ENCODE measurements at regions not wholly inside any gene's neighbourhood (a gene's known extent, or its start where the extent isn't known, plus 50 kb on each side); places are given as distances from the start of the nearest gene placed in this dataset.
A peak's percentile ranks its signal among the peaks of the same experiment; 100 is the strongest.

DNA sequence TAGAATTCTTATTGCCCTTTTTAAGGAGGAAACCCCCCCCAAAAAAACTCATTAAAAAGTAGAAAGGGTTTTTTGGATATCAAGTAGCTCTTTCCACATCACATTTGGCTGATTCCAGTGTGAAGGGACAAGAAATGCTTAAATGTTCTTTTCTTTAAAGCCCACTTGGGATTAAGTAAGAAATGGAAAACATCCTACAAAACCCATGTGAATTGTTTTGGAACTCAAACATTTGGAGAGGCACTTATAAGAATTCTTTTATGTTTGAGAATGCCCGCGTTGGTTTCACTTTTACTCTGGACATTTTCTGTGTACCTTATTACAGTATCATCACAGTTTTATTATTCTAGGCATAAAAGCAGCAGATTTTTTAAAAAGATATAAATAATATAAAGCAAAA is 301.1 kb upstream of the ACTBL2 start:
- no peak for DNase-seq

GRCh38 chr5:57780961-57781325 is 298.3 kb upstream of the ACTBL2 start:
- DNase-seq, result no peak

DNA sequence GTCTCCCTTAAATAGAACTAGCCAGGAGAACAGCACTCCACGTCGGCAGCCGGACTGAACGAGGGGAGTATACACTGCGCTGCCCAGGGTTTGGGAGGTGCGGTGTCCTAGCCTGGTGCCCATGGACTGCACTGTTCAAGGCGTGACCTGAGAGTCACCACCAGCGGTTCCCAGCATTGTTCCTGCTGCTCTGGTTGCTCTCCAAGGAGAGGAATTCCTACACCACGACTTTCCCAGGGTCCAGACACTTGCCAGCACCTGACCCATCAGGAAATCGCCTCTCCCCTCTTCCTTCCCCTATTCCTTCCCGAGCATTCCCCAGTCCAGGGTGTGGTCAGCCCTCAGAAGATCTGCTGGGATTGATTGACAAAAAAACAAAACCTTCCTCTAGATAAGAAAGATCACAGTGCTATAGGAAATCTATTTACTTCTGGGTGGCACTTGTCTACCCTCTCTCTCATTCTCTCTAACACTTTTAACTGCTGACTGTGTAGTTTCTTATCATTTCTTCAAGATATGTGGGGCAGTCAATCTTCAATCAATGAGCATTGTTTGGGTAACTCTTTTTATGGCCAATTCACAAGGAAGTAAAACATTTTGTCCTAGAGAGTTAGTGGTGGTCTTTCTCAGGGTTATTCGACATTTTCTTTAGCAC is 297.8 kb upstream of the ACTBL2 start:
- DNase-seq, result no peak

DNA sequence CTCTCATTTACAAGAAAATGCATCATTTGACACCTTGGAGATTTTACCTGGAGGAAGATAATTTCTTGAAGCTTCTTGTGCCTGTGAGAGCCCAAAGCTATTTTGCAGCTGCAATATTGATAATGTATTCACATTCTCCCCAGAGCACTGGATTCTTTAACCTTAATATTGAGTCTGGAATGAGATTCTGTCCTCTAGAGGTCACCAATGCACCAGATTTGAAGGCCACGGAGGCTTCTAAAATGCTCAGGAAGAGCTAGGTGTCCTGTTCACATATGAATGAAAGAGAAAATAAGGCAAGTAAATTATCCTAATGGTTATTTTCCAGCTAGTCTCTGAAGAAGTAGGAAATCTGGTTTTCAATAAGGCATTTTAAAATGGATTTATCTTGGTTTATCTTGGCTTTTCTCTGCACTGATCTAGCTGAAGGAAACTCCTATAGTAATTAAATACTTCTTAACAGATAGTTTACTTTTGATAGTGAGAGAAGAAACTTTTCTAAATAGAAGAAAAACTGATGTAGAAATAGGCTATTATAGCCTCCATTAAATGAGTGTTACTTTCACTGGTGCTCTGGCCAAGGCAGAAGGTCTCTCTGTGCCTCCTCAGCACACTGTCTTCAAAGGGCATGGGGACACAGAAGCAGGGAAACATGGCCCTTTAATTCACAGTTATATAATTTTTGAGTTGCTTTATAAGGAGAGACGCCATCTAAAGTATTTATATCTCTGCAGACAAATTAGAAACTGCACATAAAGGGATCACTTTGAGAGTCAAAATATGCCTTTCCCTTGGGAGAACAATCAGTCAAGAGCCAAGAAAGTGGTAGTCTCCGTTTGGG is 297.0 kb upstream of the ACTBL2 start:
- DNase-seq, result peak; percentile 69

DNA sequence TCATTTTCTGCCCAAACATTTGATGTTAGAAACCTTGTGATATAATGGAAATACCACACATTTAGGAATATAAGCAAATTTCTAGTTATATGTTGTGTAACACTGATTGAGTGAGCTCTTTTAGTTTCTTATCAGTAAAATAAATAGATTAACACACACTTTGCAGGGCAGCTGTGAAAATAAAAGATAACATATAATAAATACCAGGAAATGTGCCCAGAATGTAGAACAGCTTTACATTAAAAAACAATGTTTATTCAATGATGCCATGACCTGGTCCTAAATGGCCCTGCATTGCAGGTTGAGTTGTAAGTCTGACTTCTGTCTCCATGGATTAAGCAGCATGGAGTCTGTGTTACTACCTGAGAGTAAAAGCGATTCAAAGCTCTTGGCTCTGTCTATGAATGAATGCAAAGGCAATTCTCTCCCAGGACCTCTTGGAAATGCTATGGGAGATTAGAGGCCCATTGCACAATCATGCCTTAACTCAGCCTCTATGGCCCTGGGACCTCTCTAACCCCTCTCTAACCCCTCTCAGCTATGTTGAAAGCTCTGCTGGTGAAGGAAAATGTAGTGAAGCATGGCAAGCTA is 296.0 kb upstream of the ACTBL2 start:
- DNase-seq, result no peak

GRCh38 chr5:57777174-57777581 is 294.6 kb upstream of the ACTBL2 start:
- no peak for DNase-seq

GRCh38 chr5:57776035-57776434 is 293.4 kb upstream of the ACTBL2 start:
- no peak for DNase-seq

GRCh38 chr5:57774439-57774838 is 291.8 kb upstream of the ACTBL2 start:
- no peak for DNase-seq

DNA sequence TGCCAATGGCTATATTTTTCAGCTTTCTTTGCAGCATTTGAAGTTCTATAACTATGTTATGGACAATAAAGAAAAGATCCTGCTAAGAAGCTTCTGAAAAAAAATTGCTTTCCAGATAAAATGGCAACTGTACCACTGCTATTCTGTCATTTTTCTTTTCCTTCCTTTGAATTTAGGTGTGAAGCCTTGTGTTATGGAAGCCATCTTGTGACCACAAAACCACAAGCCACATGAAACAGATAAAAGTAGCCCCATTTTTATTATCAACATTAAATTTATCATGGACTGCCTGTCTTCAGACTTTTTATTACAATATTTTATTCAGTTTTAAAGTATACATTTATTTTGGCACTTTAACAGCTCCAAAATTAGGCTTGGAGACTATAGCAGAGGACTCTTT is 289.9 kb upstream of the ACTBL2 start:
- no peak for DNase-seq

- DNase-seq, result no peak
Observed at GRCh38 chr5:57770039-57770438, 287.4 kb upstream of the ACTBL2 start.

DNA sequence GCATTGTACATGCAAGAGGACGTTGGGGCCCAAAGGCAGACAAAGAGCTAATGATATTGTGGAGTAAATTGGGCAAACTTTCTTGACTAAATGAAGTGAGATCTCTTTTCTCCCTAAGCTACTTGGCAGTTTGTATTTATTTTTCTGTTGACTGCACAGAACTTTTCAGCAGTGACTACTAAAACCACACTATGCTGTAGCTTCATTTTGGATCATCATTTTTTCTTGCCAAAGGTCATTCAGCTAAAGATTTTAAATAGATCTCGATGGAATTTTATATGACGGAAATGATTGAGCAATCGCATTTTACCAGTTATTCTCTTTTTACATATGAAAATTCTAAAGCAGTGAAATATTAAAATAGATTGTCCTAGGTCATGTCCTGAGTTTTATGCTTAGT is 286.1 kb upstream of the ACTBL2 start:
- no peak for DNase-seq

- DNase-seq, result no peak
Observed at GRCh38 chr5:57764479-57765089, 282.0 kb upstream of the ACTBL2 start.

DNA sequence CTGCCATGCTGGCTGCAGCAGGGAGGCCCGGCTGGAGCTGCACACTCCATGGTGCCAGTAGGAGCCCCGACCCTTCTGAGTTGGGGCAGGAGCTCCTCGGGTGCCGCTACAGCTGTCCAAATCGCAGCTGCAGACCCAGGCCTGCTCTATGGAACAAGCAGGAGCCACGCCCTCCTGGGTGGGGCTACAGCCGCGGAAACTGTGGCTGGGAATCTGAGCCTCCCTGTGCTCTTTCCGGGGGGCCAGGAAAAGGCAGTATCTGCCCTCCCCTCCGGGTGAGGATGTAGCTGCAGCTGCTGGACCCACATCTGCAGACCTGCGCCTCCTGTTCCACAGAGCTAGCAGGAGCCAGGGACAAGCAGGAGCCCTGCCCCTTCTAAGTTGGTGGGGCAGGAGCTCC is 278.9 kb upstream of the ACTBL2 start:
- no peak for DNase-seq

DNA sequence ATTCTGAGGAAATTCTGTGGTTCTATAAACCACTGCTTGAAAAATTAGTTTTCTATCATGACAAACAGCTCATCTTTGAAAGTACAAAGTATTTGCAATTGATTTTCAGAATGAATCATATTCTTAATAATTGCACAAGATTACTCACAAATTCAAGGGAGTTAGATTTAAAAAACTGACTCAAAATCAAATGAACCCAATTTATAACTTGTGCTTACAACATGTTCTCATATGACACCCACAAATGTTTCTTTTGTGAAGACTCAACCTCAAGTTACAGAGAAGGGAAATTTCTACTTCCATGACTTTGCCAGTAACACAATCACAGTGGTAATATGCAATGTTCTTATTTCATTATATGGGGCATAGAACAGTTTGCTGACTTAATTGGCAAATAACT is 272.0 kb upstream of the ACTBL2 start:
- DNase-seq, result no peak

DNA sequence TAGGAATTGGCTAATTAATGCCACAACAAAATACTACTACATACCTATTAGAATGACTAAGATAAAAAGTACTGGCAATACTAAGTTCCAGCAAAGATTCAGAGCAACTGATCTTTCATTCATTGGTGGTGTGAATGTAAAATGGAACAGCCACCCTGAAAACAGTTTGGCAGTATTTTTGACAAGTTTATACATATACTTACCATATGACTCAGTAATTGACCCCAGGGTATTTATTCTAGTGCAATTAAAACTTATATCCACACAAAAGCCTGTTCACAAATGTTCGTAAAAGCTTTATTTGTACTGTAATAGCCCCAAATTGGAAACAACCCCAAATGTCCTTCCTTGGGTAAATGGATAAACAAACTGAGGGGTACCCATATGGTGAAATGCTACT is 270.8 kb upstream of the ACTBL2 start:
- no peak for DNase-seq

- DNase-seq, result no peak
Observed at GRCh38 chr5:57751710-57752109, 269.1 kb upstream of the ACTBL2 start.

GRCh38 chr5:57750891-57751290 is 268.3 kb upstream of the ACTBL2 start:
- DNase-seq, result no peak

GRCh38 chr5:57750282-57750681 is 267.7 kb upstream of the ACTBL2 start:
- no peak for DNase-seq

- no peak for DNase-seq
Observed at GRCh38 chr5:57749396-57749795, 266.8 kb upstream of the ACTBL2 start.

GRCh38 chr5:57745700-57746651 is 263.4 kb upstream of the ACTBL2 start:
- DNase-seq, result peak; percentile 15

- DNase-seq, result no peak
Observed at GRCh38 chr5:57745029-57745428, 262.4 kb upstream of the ACTBL2 start.

DNA sequence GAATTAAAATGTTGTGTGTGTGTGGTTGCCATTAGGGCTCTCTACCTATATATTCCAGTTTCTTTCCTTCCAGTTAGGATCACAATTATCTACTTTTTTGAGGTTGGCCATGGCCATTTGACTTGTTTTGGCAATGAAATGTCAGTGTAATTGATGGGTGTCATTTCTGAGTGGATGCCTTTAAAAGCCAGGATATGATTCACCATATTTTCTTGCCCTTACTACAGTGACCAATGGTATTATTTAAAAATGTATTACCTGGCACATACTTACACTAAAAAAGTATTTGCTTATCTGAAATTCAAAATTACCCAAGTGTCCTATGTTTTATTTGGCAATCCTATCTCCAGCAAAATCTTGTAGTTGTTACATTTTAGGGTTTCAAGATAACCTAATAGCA is 258.7 kb upstream of the ACTBL2 start:
- DNase-seq, result no peak
